ENCODE measurements at regions not wholly inside any gene's neighbourhood (a gene's known extent, or its start where the extent isn't known, plus 50 kb on each side); places are given as distances from the start of the nearest gene placed in this dataset.

- Histone ChIP-seq H3K9me3 (ENCODE audit: low read depth, low read length) (no peaks in the 10 kb centered on the region), H2AFZ (ENCODE audit: low read length) (no peak overlapping the region), H3K79me2 (ENCODE audit: insufficient read depth, low read length) (no peaks in the 10 kb centered on the region), H4K20me1 (ENCODE audit: insufficient read depth, low read length) (no peaks in the 10 kb centered on the region), H3K36me3 (ENCODE audit: insufficient read depth, low read length) (no peaks in the 10 kb centered on the region), H3K4me2 (ENCODE audit: insufficient read depth, low read length) (no peak overlapping the region), H3K4me3 (ENCODE audit: insufficient read depth, low read length) (no peak overlapping the region), H3K4me1 (ENCODE audit: insufficient read depth, low read length) (no peaks in the 10 kb centered on the region), H3K27me3 (ENCODE audit: insufficient read depth, low read length) (no peaks in the 10 kb centered on the region), H3K27ac (ENCODE audit: low read depth, low read length) (no peak overlapping the region)
- DNase-seq (ENCODE audit: insufficient read length, low spot score, missing footprints) = no peak
- TF ChIP-seq CTCF (IDR thresholded peaks at IDR 0.05; ENCODE audit: extremely low read depth, low read depth, low read length) = no peak
Observed at GRCh38 chrX:122115604-122116003, 1068.2 kb downstream of the GLUD2 start.

DNA sequence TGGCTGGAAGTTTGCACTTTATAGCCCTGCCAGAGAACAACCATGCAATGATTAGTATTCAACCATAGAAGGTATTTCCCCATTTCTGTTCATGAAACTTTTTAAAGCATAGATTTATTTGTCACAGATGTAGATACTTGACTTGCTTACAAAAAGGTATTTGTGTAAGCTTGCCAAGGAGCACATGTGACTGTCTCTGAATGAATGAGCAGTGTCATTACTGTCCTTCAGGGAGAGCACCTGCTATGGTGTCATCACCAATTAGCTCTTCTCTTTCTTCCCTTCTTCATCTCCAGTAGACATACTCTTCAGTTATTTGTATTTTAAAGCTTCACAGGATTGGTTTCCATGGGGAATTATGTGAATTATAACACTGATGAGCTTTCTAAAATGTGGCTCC is 1064.7 kb upstream of the GRIA3 start:
- no peak overlapping the region for H2AFZ ChIP-seq (ENCODE audit: low read length)

DNA sequence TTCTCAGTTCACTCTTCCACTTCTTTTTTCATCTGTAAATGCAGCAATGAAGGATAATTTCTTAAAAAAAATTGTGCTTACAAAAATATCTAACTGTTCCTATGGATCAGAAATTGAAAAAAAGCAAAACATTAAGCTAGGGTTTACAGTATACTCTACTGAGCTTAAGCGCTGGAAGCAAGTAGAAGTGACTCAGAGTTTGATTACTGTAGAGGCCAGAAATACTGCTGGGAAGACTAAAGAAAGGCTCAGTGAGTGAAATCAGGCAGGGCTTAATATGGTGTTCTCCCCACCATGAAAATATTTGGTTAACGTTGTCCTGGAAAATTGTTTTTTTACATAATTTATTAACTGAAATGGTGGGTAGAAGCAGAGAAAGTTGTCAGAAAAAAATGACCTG is 1061.8 kb upstream of the GRIA3 start:
- Histone ChIP-seq H3K79me2 (ENCODE audit: insufficient read depth, low read length) (no peaks in the 10 kb centered on the region), H3K9me3 (ENCODE audit: low read depth, low read length) (no peaks in the 10 kb centered on the region)
- TF ChIP-seq CTCF (IDR thresholded peaks at IDR 0.05; ENCODE audit: extremely low read depth, low read depth, low read length) = no peak

More for the DNA sequence above, 1064.7 kb upstream of the GRIA3 start:
- Histone ChIP-seq H3K4me2 (ENCODE audit: insufficient read depth, low read length) (no peak overlapping the region), H3K4me1 (ENCODE audit: insufficient read depth, low read length) (no peaks in the 10 kb centered on the region), H3K36me3 (ENCODE audit: insufficient read depth, low read length) (no peaks in the 10 kb centered on the region), H4K20me1 (ENCODE audit: insufficient read depth, low read length) (no peaks in the 10 kb centered on the region), H3K27me3 (ENCODE audit: insufficient read depth, low read length) (no peaks in the 10 kb centered on the region), H3K9me3 (ENCODE audit: low read depth, low read length) (no peaks in the 10 kb centered on the region), H3K79me2 (ENCODE audit: insufficient read depth, low read length) (no peaks in the 10 kb centered on the region), H3K4me3 (ENCODE audit: insufficient read depth, low read length) (no peak overlapping the region), H3K27ac (ENCODE audit: low read depth, low read length) (no peak overlapping the region)
- no peak for DNase-seq (ENCODE audit: insufficient read length, low spot score, missing footprints)
- no peak for TF ChIP-seq CTCF (IDR thresholded peaks at IDR 0.05; ENCODE audit: extremely low read depth, low read depth, low read length)

DNA sequence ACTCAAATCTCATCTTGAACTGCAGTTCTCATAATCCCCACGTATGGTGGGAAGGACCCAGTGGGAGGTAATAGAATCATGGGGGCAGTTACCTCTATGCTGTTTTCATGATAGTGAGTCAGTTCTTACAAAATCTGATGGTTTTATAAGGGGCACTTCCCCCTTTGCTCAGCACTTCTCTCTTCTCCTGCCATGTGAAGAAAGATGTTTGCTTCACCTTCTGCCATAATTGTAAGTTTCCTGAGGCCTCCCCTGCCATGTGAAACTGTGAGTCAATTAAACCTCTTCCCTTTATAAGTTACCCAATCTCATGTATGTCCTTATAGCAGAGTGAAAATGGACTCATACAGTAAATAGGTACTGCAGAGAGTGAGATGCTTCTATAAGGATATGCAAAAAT is 1050.6 kb upstream of the GRIA3 start:
- Histone ChIP-seq H3K4me2 (ENCODE audit: insufficient read depth, low read length) (no peak overlapping the region), H4K20me1 (ENCODE audit: insufficient read depth, low read length) (no peaks in the 10 kb centered on the region), H3K9me3 (ENCODE audit: low read depth, low read length) (peaks cover 3% of the 10 kb centered on the region), H3K79me2 (ENCODE audit: insufficient read depth, low read length) (no peaks in the 10 kb centered on the region), H3K27ac (ENCODE audit: low read depth, low read length) (no peak overlapping the region), H3K4me3 (ENCODE audit: insufficient read depth, low read length) (no peak overlapping the region), H3K27me3 (ENCODE audit: insufficient read depth, low read length) (no peaks in the 10 kb centered on the region), H3K4me1 (ENCODE audit: insufficient read depth, low read length) (no peaks in the 10 kb centered on the region), H2AFZ (ENCODE audit: low read length) (no peak overlapping the region), H3K36me3 (ENCODE audit: insufficient read depth, low read length) (no peaks in the 10 kb centered on the region)
- TF ChIP-seq CTCF (IDR thresholded peaks at IDR 0.05; ENCODE audit: extremely low read depth, low read depth, low read length) = no peak
- no peak for DNase-seq (ENCODE audit: insufficient read length, low spot score, missing footprints)

More for the DNA sequence above, 1061.8 kb upstream of the GRIA3 start:
- DNase-seq (ENCODE audit: insufficient read length, low spot score, missing footprints) = no peak
- Histone ChIP-seq H3K4me2 (ENCODE audit: insufficient read depth, low read length) (no peak overlapping the region), H4K20me1 (ENCODE audit: insufficient read depth, low read length) (no peaks in the 10 kb centered on the region), H3K27me3 (ENCODE audit: insufficient read depth, low read length) (no peaks in the 10 kb centered on the region), H3K4me1 (ENCODE audit: insufficient read depth, low read length) (no peaks in the 10 kb centered on the region), H3K36me3 (ENCODE audit: insufficient read depth, low read length) (no peaks in the 10 kb centered on the region), H3K27ac (ENCODE audit: low read depth, low read length) (no peak overlapping the region), H3K4me3 (ENCODE audit: insufficient read depth, low read length) (no peak overlapping the region), H2AFZ (ENCODE audit: low read length) (no peak overlapping the region)

All from osteoblast (primary cell).